IMR-90 (cell line): ENCODE measurements at regions not wholly inside any gene's neighbourhood (a gene's known extent, or its start where the extent isn't known, plus 50 kb on each side); places are given as distances from the start of the nearest gene placed in this dataset.

Experiments
- ATAC-seq: fragments of 200-7000 bp; cut with Tn5 transposase; 2 replicates; pipeline ENCODE4 v1.9.1; 2020; ENCODE audit warnings: low read depth, mild to moderate bottlenecking, moderate library complexity
- BruUV-seq: library from RNA; stranded (reverse); fragments of 400-500 nt; replicated peaks from 2 replicates; lab custom pipeline; 2021; lab: Mats Ljungman, UMichigan
- CTCF ChIA-PET: fragments of 300-600 bp; formaldehyde crosslinking; extraction: SDS; loops from one replicate; lab custom pipeline; 2021; ENCODE audit warnings: antibody characterized with exemption; lab: Yijun Ruan, JAX
- POLR2A ChIA-PET: fragments of 300-600 bp; sonication (Branson Sonifier 250); formaldehyde crosslinking; loops from one replicate; lab custom pipeline; 2022; ENCODE audit warnings: antibody characterized with exemption; ENCODE audit not compliant: unreplicated experiment; lab: Charles Lee
- DNase-seq: peaks from one replicate; pipeline ENCODE4 v3.0.0; 2013
- H2AFZ ChIP-seq: replicated peaks from 2 replicates; pipeline ENCODE3; 2013; ENCODE audit warnings: low read length, mild to moderate bottlenecking; ENCODE audit not compliant: poor library complexity
- H2AK5ac ChIP-seq: 2 replicates; pipeline ENCODE4 v1.6.1; 2013; ENCODE audit warnings: low read depth, low read length, inconsistent platforms
- H2AK9ac ChIP-seq: replicated peaks from 2 replicates; pipeline ENCODE3; 2013; ENCODE audit warnings: mild to moderate bottlenecking, low read depth, low read length, moderate library complexity; ENCODE audit not compliant: poor library complexity
- H2BK120ac ChIP-seq: 2 replicates; pipeline ENCODE4 v1.6.1; 2013; ENCODE audit warnings: low read depth, low read length, inconsistent platforms
- H2BK15ac ChIP-seq: 3 replicates; pipeline ENCODE4 v1.6.1; 2013; ENCODE audit warnings: low read depth, low read length, inconsistent platforms
- H2BK20ac ChIP-seq: 2 replicates; pipeline ENCODE4 v1.6.1; 2013; ENCODE audit warnings: low read depth, mild to moderate bottlenecking, inconsistent platforms, low read length, moderate library complexity
- H2BK5ac ChIP-seq: 2 replicates; pipeline ENCODE4 v1.6.1; 2013; ENCODE audit warnings: mild to moderate bottlenecking, low read depth, low read length, inconsistent platforms; ENCODE audit not compliant: poor library complexity, severe bottlenecking
- H3K14ac ChIP-seq: replicated peaks from 2 replicates; pipeline ENCODE4 v1.6.1; 2013; ENCODE audit warnings: low read depth, low read length, inconsistent platforms
- H3K18ac ChIP-seq: 2 replicates; pipeline ENCODE4 v1.6.1; 2013; ENCODE audit warnings: low read depth, low read length, control low read depth
- H3K23ac ChIP-seq: 2 replicates; pipeline ENCODE4 v1.6.1; 2013; ENCODE audit warnings: low read depth, low read length, inconsistent platforms
- H3K27ac ChIP-seq: 2 replicates; pipeline ENCODE4 v1.5.1; 2013; ENCODE audit warnings: mild to moderate bottlenecking, control low read depth, low read length; ENCODE audit not compliant: insufficient read depth
- H3K27me3 ChIP-seq: 2 replicates; pipeline ENCODE4 v1.6.1; 2013; ENCODE audit warnings: low read length; ENCODE audit not compliant: control insufficient read depth, insufficient read depth
- H3K36me3 ChIP-seq: 2 replicates; pipeline ENCODE4 v1.6.1; 2013; ENCODE audit warnings: low read length, mixed read lengths; ENCODE audit not compliant: control insufficient read depth, insufficient read depth
- H3K4ac ChIP-seq: 2 replicates; pipeline ENCODE4 v1.6.1; 2013; ENCODE audit warnings: low read depth, low read length, inconsistent platforms
- H3K4me1 ChIP-seq: 2 replicates; pipeline ENCODE4 v1.6.1; 2013; ENCODE audit warnings: low read length, mixed read lengths; ENCODE audit not compliant: control insufficient read depth, insufficient read depth
- H3K4me2 ChIP-seq: 2 replicates; pipeline ENCODE4 v1.6.1; 2013; ENCODE audit warnings: low read depth, mild to moderate bottlenecking, control low read depth, low read length, moderate library complexity
- H3K4me3 ChIP-seq: 2 replicates; pipeline ENCODE4 v1.5.1; 2013; ENCODE audit warnings: low read depth, mild to moderate bottlenecking, control low read depth, low read length, moderate library complexity; ENCODE audit not compliant: insufficient read depth
- H3K56ac ChIP-seq: 2 replicates; pipeline ENCODE4 v1.6.1; 2013; ENCODE audit warnings: low read length, inconsistent platforms; ENCODE audit not compliant: insufficient read depth; ENCODE audit errors: extremely low read depth
- H3K79me1 ChIP-seq, 2 experiments: 2 replicates each; pipeline ENCODE4 v1.6.1; 2013; ENCODE audit warnings: low read length in 2 of 2, inconsistent platforms in 1 of 2, low read depth in 1 of 2
- H3K9ac ChIP-seq: 2 replicates; pipeline ENCODE4 v1.6.1; 2013; ENCODE audit warnings: low read depth, low read length, control low read depth
- H3K9me1 ChIP-seq: 2 replicates; pipeline ENCODE4 v1.6.1; 2013; ENCODE audit warnings: low read length, inconsistent platforms; ENCODE audit not compliant: insufficient read depth
- H3K9me3 ChIP-seq: 2 replicates; pipeline ENCODE4 v1.6.1; 2013; ENCODE audit warnings: low read length; ENCODE audit not compliant: control insufficient read depth, insufficient read depth
- H4K20me1 ChIP-seq: 2 replicates; pipeline ENCODE4 v1.6.1; 2013; ENCODE audit warnings: low read length, inconsistent platforms; ENCODE audit not compliant: insufficient read depth
- H4K5ac ChIP-seq: 2 replicates; pipeline ENCODE4 v1.6.1; 2013; ENCODE audit warnings: mild to moderate bottlenecking, low read depth, low read length, control low read depth
- H4K8ac ChIP-seq, 2 experiments: 2 replicates each; pipeline ENCODE4 v1.6.1; 2013; ENCODE audit warnings: low read depth in 2 of 2, low read length in 2 of 2, control low read depth in 1 of 2, inconsistent platforms in 1 of 2
- H4K91ac ChIP-seq: 2 replicates; pipeline ENCODE4 v1.6.1; 2013; ENCODE audit warnings: low read depth, low read length, inconsistent platforms; ENCODE audit not compliant: insufficient read depth
- BHLHE40 ChIP-seq: fragments of 150-350 bp; IDR thresholded peaks from 2 replicates; pipeline ENCODE4 v1.6.1; 2016; ENCODE audit warnings: mild to moderate bottlenecking, low read depth, low read length
- POLR2A ChIP-seq: IDR thresholded peaks from 2 replicates; pipeline ENCODE4 v1.6.1; 2012; ENCODE audit warnings: mild to moderate bottlenecking, low read depth, low read length
- RFX5 ChIP-seq: IDR thresholded peaks from 2 replicates; pipeline ENCODE4 v1.8.0; 2012; ENCODE audit warnings: low read depth, mild to moderate bottlenecking, low read length, moderate library complexity
- WGBS, 2 experiments: methylation state at CpG; one replicate each; pipeline versions ENCODE4 v1.1.5 to v1.1.7; 2013; ENCODE audit warnings: missing lambda C conversion rate in 2 of 2; ENCODE audit not compliant: insufficient read length in 1 of 2; ENCODE audit errors: extremely low coverage in 2 of 2; 5-methylcytosine and 5-hydroxymethylcytosine counted together
- dilution Hi-C: fragments of 300-500 bp; cut with HindIII; formaldehyde crosslinking; loops from one replicate; pipeline ENCODE4 v1.14.3; 2018; ENCODE audit warnings: low sequenced_read_pairs; ENCODE audit not compliant: unreplicated experiment
- in situ Hi-C: fragments of 300-500 bp; cut with MboI; formaldehyde crosslinking; loops from 3 replicates; pipeline ENCODE4 v1.14.3; 2019; ENCODE audit warnings: low sequenced_read_pairs, inconsistent platforms, mixed read lengths
- intact Hi-C: fragments of 100-400 bp; cut with micrococcal nuclease; formaldehyde crosslinking; loops from 2 replicates; pipeline ENCODE4 v1.10.0; 2022

- no peak overlapping the region for H2BK20ac ChIP-seq
- no peak overlapping the region for H3K4me3 ChIP-seq
- intact Hi-C loops (loop anchor here (5.0 kb wide), 2 partner anchors 477 to 1027 kb away; partner anchors contain the start of gene GFM1), dilution Hi-C loops (no loop called here), in situ Hi-C loops (loop anchor here (10.0 kb wide), 2 partner anchors 820 to 910 kb away; no protein-coding TSS in a partner anchor)
- DNase-seq, result no peak
- POLR2A ChIA-PET, result no interaction called here
- H2AK5ac ChIP-seq, result no peak overlapping the region
- no peak overlapping the region for H3K56ac ChIP-seq
- no peak overlapping the region for H3K4me2 ChIP-seq
- H3K9me3 ChIP-seq, result no peaks in the 10 kb centered on the region
- H3K79me1 ChIP-seq, result no peaks in the 10 kb centered on the region
- no peak overlapping the region for H3K4ac ChIP-seq
- TF ChIP-seq RFX5 (no peak), BHLHE40 (no peak), POLR2A (no peak)
- H3K27me3 ChIP-seq, result peaks cover 6% of the 10 kb centered on the region
- no peak overlapping the region for H4K91ac ChIP-seq
- H3K9ac ChIP-seq, result no peak overlapping the region
- CTCF ChIA-PET, result interaction anchor here (0.9 to 1.4 kb wide), 2 partner anchors 9 to 820 kb away, joined by 5 read pairs; no protein-coding TSS in a partner anchor
- H3K4me1 ChIP-seq, result no peaks in the 10 kb centered on the region
- no peak overlapping the region for H2AFZ ChIP-seq
- H2AK9ac ChIP-seq, result no peak overlapping the region
- H4K20me1 ChIP-seq, result no peaks in the 10 kb centered on the region
- H2BK5ac ChIP-seq, result no peak overlapping the region
- H3K9me1 ChIP-seq, result no peaks in the 10 kb centered on the region
- H2BK120ac ChIP-seq, result no peak overlapping the region
- WGBS, 2 experiments, result no CpG with 5 or more reads among the region's 2 CpGs
- ATAC-seq, result no peak
- H3K14ac ChIP-seq, result no peak overlapping the region
- no peak overlapping the region for H3K18ac ChIP-seq
- H4K5ac ChIP-seq, result no peak overlapping the region
- H3K36me3 ChIP-seq, result no peaks in the 10 kb centered on the region
- no peak overlapping the region for H3K27ac ChIP-seq
- no peak overlapping the region for H4K8ac ChIP-seq
- BruUV-seq, result no TSS peak
- no peak overlapping the region for H2BK15ac ChIP-seq
- no peak overlapping the region for H3K23ac ChIP-seq
These were observed 111.7 kb upstream of the VEPH1 start for GRCh38 chr3:157614896-157615295.
